ENCODE measurements at regions not wholly inside any gene's neighbourhood (a gene's known extent, or its start where the extent isn't known, plus 50 kb on each side); places are given as distances from the start of the nearest gene placed in this dataset.

DNA sequence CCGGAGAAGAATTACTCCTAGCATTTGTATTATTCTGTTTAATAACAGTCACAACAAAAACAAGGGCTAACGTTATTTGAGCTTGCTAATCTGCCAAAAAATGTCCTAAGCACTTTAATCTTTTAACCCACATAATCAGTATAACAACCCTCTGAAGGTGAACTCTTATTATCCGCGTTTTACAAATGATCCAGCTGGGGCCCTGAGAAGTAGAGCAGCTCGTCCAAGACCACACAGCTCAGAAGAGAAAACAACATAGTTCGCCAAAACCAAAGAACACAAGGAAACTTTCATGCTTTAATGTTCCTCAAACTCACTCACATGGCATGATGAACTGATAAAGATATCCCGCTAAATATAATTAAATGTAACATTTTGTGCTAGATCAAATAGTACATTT lies 159.7 kb upstream of the ZNF236 start:
- H3K4me1 ChIP-seq (ENCODE audit: control insufficient read depth, insufficient read depth, low read length) = no peaks in the 10 kb centered on the region
- no peak overlapping the region for H3K23ac ChIP-seq (ENCODE audit: low read depth, low read length)
- H3K27ac ChIP-seq (ENCODE audit: insufficient read depth, low read length) = no peak overlapping the region
- H2BK20ac ChIP-seq (ENCODE audit: low read depth, low read length) = no peak overlapping the region
- no peak overlapping the region for H2AFZ ChIP-seq (replicated peaks; ENCODE audit: low read length, poor library complexity)
- TF ChIP-seq RCOR1 (IDR thresholded peaks at IDR 0.05; ENCODE audit: insufficient replicate concordance, low read length) = no peak
- TF ChIP-seq MAZ (IDR thresholded peaks at IDR 0.05; ENCODE audit: borderline replicate concordance, low read depth, low read length) = no peak
- no peak for TF ChIP-seq RFX5 (IDR thresholded peaks at IDR 0.05; ENCODE audit: low read depth, low read length)
- TF ChIP-seq, protein P1, sequence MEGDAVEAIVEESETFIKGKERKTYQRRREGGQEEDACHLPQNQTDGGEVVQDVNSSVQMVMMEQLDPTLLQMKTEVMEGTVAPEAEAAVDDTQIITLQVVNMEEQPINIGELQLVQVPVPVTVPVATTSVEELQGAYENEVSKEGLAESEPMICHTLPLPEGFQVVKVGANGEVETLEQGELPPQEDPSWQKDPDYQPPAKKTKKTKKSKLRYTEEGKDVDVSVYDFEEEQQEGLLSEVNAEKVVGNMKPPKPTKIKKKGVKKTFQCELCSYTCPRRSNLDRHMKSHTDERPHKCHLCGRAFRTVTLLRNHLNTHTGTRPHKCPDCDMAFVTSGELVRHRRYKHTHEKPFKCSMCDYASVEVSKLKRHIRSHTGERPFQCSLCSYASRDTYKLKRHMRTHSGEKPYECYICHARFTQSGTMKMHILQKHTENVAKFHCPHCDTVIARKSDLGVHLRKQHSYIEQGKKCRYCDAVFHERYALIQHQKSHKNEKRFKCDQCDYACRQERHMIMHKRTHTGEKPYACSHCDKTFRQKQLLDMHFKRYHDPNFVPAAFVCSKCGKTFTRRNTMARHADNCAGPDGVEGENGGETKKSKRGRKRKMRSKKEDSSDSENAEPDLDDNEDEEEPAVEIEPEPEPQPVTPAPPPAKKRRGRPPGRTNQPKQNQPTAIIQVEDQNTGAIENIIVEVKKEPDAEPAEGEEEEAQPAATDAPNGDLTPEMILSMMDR (conservative IDR thresholded peaks at IDR 0.05; ENCODE audit: low read depth, low read length) = no peak
- TF ChIP-seq MAFK (IDR thresholded peaks at IDR 0.05; ENCODE audit: low read depth, low read length) = no peak
- TF ChIP-seq ELK1 (IDR thresholded peaks at IDR 0.05; ENCODE audit: borderline replicate concordance, low read depth, low read length) = no peak
- TF ChIP-seq FOS (IDR thresholded peaks at IDR 0.05; ENCODE audit: low read depth, low read length) = no peak
- no peak for TF ChIP-seq SMC3 (IDR thresholded peaks at IDR 0.05; ENCODE audit: low read depth, low read length)
- no peak for TF ChIP-seq USF2 (IDR thresholded peaks at IDR 0.05; ENCODE audit: low read depth, low read length)
- TF ChIP-seq CEBPB (IDR thresholded peaks at IDR 0.05; ENCODE audit: low read depth, low read length) = no peak
- no peak for TF ChIP-seq CHD1 (IDR thresholded peaks at IDR 0.05; ENCODE audit: low read depth, low read length)
- no peak for TF ChIP-seq BHLHE40 (IDR thresholded peaks at IDR 0.05; ENCODE audit: low read depth, low read length)
- no peak for TF ChIP-seq POLR2A (IDR thresholded peaks at IDR 0.05; ENCODE audit: low read depth, low read length)
- no peak for TF ChIP-seq MXI1 (IDR thresholded peaks at IDR 0.05; ENCODE audit: borderline replicate concordance, low read depth, low read length)
- TF ChIP-seq RAD21 (IDR thresholded peaks at IDR 0.05; ENCODE audit: low read length) = no peak
- TF ChIP-seq NFE2L2 (IDR thresholded peaks at IDR 0.05; ENCODE audit: low read depth, low read length) = no peak
- ChIA-PET CTCF (no interaction called here), POLR2A (ENCODE audit: unreplicated experiment) (no interaction called here)
- no peak for ATAC-seq (ENCODE audit: low read depth)
- H3K56ac ChIP-seq (ENCODE audit: extremely low read depth, insufficient read depth, low read length) = no peak overlapping the region
- H3K4me2 ChIP-seq (ENCODE audit: low read depth, low read length) = no peak overlapping the region
- no TSS peak for BruUV-seq (replicated peaks)
- WGBS, 2 experiments (ENCODE audit: extremely low coverage in 2 of 2, insufficient read length in 1 of 2) = no CpG with 5 or more reads among the region's 7 CpGs
- no peak overlapping the region for H2BK5ac ChIP-seq (ENCODE audit: low read depth, low read length, poor library complexity, severe bottlenecking)
- H2AK9ac ChIP-seq (replicated peaks; ENCODE audit: low read depth, low read length, poor library complexity) = no peak overlapping the region
- no peak overlapping the region for H3K18ac ChIP-seq (ENCODE audit: low read depth, low read length)
- H3K9ac ChIP-seq (ENCODE audit: low read depth, low read length) = no peak overlapping the region
- no peak overlapping the region for H4K5ac ChIP-seq (ENCODE audit: low read depth, low read length)
- no peak overlapping the region for H3K4me3 ChIP-seq (ENCODE audit: insufficient read depth, low read depth, low read length)
- no peaks in the 10 kb centered on the region for H3K9me3 ChIP-seq (ENCODE audit: control insufficient read depth, insufficient read depth, low read length)
- H2AK5ac ChIP-seq (ENCODE audit: low read depth, low read length) = no peak overlapping the region
- dilution Hi-C loops (cut with HindIII; ENCODE audit: low sequenced_read_pairs, unreplicated experiment) (no loop called here), in situ Hi-C loops (cut with MboI; ENCODE audit: low sequenced_read_pairs) (no loop called here), intact Hi-C loops (cut with micrococcal nuclease) (no loop called here)
- no peak overlapping the region for H2BK120ac ChIP-seq (ENCODE audit: low read depth, low read length)
- H4K8ac ChIP-seq (ENCODE audit: low read depth in 2 of 2, low read length in 2 of 2) = no peak overlapping the region
- H3K36me3 ChIP-seq (ENCODE audit: control insufficient read depth, insufficient read depth, low read length) = no peaks in the 10 kb centered on the region
- no peaks in the 10 kb centered on the region for H4K20me1 ChIP-seq (ENCODE audit: insufficient read depth, low read length)
- H3K9me1 ChIP-seq (ENCODE audit: insufficient read depth, low read length) = no peaks in the 10 kb centered on the region
- DNase-seq = no peak
- H3K79me1 ChIP-seq (ENCODE audit: low read depth in 1 of 2, low read length in 2 of 2) = no peaks in the 10 kb centered on the region
- H3K27me3 ChIP-seq (ENCODE audit: control insufficient read depth, insufficient read depth, low read length) = peaks cover 25% of the 10 kb centered on the region
- H3K14ac ChIP-seq (replicated peaks; ENCODE audit: low read depth, low read length) = no peak overlapping the region
- H2BK15ac ChIP-seq (ENCODE audit: low read depth, low read length) = no peak overlapping the region
- no peak overlapping the region for H4K91ac ChIP-seq (ENCODE audit: insufficient read depth, low read depth, low read length)
- H3K4ac ChIP-seq (ENCODE audit: low read depth, low read length) = no peak overlapping the region

All from IMR-90 (cell line).